ENCODE measurements at regions not wholly inside any gene's neighbourhood (a gene's known extent, or its start where the extent isn't known, plus 50 kb on each side); places are given as distances from the start of the nearest gene placed in this dataset.

GRCh38 chr5:74107899-74108298 is 481.9 kb downstream of the ARHGEF28 start:
- no peak overlapping the region for H2BK20ac ChIP-seq (ENCODE audit: low read length)
- no peaks in the 10 kb centered on the region for H3K79me2 ChIP-seq (ENCODE audit: control insufficient read depth in 1 of 2, insufficient read depth in 2 of 2, low read length in 2 of 2)
- no peak overlapping the region for H2BK120ac ChIP-seq (replicated peaks; ENCODE audit: low read depth, low read length)
- H3K14ac ChIP-seq (ENCODE audit: insufficient read length), result no peak overlapping the region
- H3K4me1 ChIP-seq (replicated peaks in 1 of 4; ENCODE audit: control insufficient read depth in 3 of 4, insufficient read depth in 4 of 4, low read length in 3 of 4), result no peaks in the 10 kb centered on the region
- H3K79me1 ChIP-seq (ENCODE audit: low read depth, low read length), result no peaks in the 10 kb centered on the region
- no peaks in the 10 kb centered on the region for H3K36me3 ChIP-seq (ENCODE audit: control insufficient read depth in 2 of 4, insufficient read depth in 4 of 4, low read length in 3 of 4)
- H3K56ac ChIP-seq (replicated peaks; ENCODE audit: insufficient read length, low read depth, low read length), result no peak overlapping the region
- no peak overlapping the region for H3K4me3 ChIP-seq (ENCODE audit: extremely low read depth in 1 of 4, insufficient read depth in 2 of 4, low read depth in 3 of 4, low read length in 4 of 4)
- H2AFZ ChIP-seq (ENCODE audit: low read length), result no peak overlapping the region
- no peak overlapping the region for H2BK5ac ChIP-seq (ENCODE audit: low read depth, low read length)
- no peak overlapping the region for H2BK12ac ChIP-seq (ENCODE audit: low read depth, low read length)
- no peaks in the 10 kb centered on the region for H4K20me1 ChIP-seq (replicated peaks in 1 of 2; ENCODE audit: control insufficient read depth in 1 of 2, insufficient read depth in 2 of 2, low read length in 2 of 2)
- H3K9ac ChIP-seq (replicated peaks in 1 of 4; ENCODE audit: extremely low read depth in 1 of 4, low read depth in 3 of 4, low read length in 3 of 4), result no peak overlapping the region
- FAIRE-seq, result no peak
- H4K91ac ChIP-seq (replicated peaks; ENCODE audit: insufficient read length, low read length), result no peak overlapping the region
- POLR2A ChIA-PET (ENCODE audit: partially characterized antibody), result no interaction called here
- no peak for TF ChIP-seq SIX5 (IDR thresholded peaks at IDR 0.05; ENCODE audit: low read depth, low read length)
- H3K9me3 ChIP-seq (ENCODE audit: insufficient read depth in 2 of 2, low read depth in 1 of 2, low read length in 1 of 2), result no peaks in the 10 kb centered on the region
- H4K8ac ChIP-seq (ENCODE audit: extremely low read depth, insufficient read depth, low read length), result no peak overlapping the region
- H2BK15ac ChIP-seq (ENCODE audit: low read length), result no peak overlapping the region
- no peak for DNase-seq (ENCODE audit: low read depth in 1 of 2, low spot score in 2 of 2)
- no peak overlapping the region for H3K27ac ChIP-seq (ENCODE audit: low read depth, low read length)
- CTCF ChIA-PET (ENCODE audit: partially characterized antibody), result interaction anchor here (1.6 to 3.1 kb wide), 3 partner anchors 10 to 16 kb away, joined by 6 to 10 read pairs (median 6); no protein-coding TSS in a partner anchor
- H3K27me3 ChIP-seq (replicated peaks in 1 of 4; ENCODE audit: control insufficient read depth in 3 of 4, extremely low read depth in 1 of 4, insufficient read depth in 3 of 4, low read length in 3 of 4), result no peaks in the 10 kb centered on the region
- no peak overlapping the region for H4K5ac ChIP-seq (ENCODE audit: insufficient read length, low read depth, low read length)
- no peak overlapping the region for H2AK5ac ChIP-seq (ENCODE audit: low read depth, low read length)
- no peak overlapping the region for H3K4me2 ChIP-seq (ENCODE audit: insufficient read depth in 1 of 2, low read depth in 2 of 2, low read length in 2 of 2)
- H3K23ac ChIP-seq (ENCODE audit: insufficient read length), result no peak overlapping the region
- H3K23me2 ChIP-seq (ENCODE audit: low read depth, low read length), result no peaks in the 10 kb centered on the region
- H3K18ac ChIP-seq (ENCODE audit: extremely low read depth, low read length), result no peak overlapping the region
- H3K4ac ChIP-seq (replicated peaks; ENCODE audit: insufficient read length, low read depth, low read length), result no peak overlapping the region
